NCI-H345 (cell line): ENCODE measurements at regions not wholly inside any gene's neighbourhood (a gene's known extent, or its start where the extent isn't known, plus 50 kb on each side); places are given as distances from the start of the nearest gene placed in this dataset.

Experiments
- DNase-seq: peaks from one replicate; lab custom pipeline; 2025; lab: John Stamatoyannopoulos, UW

GRCh38 chr13:66071029-66071428 is 1159.1 kb downstream of the PCDH9 start:
- no peak for DNase-seq

GRCh38 chr13:66069570-66069969 is 1160.6 kb downstream of the PCDH9 start:
- DNase-seq: no peak

- no peak for DNase-seq
Observed at GRCh38 chr13:66068683-66069082, 1161.5 kb downstream of the PCDH9 start.

DNA sequence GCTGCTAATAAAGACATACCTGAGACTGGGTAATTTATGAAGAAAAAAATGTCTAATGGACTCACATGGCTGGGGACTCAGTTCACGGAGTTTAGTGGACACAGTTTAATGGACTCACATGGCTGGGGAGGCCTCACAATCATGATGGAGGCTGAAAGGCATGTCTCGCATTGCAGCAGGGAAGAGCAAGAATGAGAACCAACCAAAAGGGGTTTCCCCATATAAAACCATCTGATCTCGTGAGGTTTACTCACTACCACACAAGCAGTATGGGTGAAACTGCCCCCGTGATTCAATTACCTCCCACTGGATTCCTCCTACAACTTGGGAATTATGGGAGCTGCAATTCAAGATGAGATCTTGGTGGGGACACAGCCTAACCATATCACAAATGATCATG is 1181.2 kb downstream of the PCDH9 start:
- DNase-seq: no peak

- DNase-seq: no peak
Observed at GRCh38 chr13:66040506-66040905, 1189.6 kb downstream of the PCDH9 start.

DNA sequence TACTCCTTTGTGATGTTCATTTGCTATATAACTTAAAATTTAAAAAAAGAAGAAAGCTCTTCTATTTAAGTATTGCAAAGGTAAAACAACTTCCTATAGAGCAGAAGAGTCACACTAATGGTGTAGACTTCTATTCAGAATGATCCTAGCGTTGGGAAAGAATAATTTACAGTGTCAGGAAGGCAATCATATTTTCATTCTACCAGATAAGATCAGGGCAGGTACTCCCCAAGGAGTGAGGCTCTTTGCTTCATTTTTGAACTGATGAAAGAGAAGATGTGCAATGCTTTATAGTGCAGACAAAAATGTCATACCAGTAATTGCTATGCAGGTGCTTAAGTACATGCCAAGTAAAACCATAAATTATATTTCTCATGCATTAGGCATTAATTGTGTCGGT is 1193.0 kb downstream of the PCDH9 start:
- DNase-seq: no peak

DNA sequence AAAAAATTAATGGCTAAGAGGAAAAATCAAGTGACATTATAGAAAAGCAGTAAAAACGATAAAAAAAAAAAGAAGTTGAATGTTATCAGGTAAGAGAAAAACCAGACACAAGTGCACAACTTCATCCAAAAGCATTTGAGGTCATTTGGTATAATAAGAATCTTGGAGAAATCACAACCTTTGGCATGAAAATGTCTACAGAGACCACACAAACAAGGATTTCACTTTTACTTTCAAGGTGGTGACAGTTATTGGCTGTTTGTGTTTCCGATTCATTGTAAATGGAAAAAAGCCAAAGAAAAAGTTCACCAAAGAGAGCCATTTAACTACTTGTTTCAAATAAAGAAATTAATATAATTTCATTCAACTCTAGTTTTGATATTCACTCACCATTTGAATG is 1193.5 kb downstream of the PCDH9 start:
- DNase-seq: no peak

DNA sequence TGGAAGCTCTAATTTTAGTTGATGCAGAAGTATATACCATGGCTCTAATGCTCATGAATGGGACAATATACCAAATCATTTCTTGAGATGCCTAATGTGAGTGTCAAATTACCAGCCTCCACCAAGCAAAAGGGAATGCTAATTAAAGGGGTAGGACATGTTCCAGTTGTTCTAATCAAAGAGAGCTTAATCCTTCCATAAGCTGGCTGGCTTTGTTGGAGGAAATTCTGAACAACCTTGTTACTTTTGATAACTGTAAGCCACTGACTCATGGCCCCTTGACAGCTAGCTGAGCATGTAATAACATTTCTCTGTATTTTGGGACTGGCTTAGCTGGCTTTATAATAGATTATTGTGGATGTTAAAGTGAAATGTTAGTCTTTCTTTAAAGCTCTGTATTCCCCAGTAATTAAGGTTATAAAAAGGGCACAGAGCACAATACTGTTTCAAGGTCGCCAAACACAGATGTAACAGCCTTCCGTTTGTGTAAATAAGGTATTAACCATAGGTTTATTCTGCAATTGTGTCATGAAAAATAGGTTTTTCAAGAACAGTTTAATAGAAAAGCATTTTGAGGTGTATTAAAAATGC is 1194.0 kb downstream of the PCDH9 start:
- DNase-seq: no peak

DNA sequence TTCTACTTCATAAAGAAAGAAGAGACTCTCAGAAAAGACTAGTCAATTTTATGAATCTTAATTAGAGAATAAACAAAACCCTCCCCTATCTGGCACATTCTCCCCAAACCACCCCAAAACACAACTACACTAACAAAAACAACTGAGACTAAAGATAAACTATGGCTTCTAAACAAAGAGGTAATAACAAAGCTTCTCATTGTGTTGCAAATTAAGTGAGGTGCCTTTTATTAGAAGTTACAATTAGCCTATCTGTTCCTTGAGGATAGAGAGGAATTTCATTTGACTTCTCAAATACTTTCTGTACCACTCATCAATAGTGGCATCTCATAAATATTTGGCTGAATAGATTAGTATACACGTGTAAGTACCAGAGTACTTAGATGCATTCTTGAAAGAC is 1196.2 kb downstream of the PCDH9 start:
- no peak for DNase-seq

- DNase-seq: no peak
Observed at GRCh38 chr13:66021846-66022245, 1208.3 kb downstream of the PCDH9 start.

DNA sequence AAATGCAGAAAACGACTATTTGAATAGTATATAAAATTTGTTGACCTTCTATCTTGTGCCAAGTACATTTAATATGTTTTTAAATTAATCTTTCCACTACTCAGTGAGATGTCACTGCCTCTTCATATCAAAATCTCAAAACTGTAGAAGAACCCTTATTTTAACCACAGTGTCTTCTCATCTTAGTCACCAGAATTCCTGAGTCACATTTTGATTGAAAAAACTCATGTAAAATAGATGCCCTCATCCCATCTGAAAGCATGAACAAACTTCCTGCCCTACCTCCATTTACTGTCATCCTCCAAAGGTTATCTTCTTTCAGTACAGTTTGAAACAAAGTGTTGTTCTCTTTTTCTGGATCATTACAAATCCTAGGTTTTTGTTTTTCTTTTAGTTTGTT is 1215.4 kb downstream of the PCDH9 start:
- DNase-seq: no peak

GRCh38 chr13:66009241-66009640 is 1220.9 kb downstream of the PCDH9 start:
- DNase-seq: no peak

- no peak for DNase-seq
Observed at GRCh38 chr13:66003558-66003957, 1226.6 kb downstream of the PCDH9 start.

DNA sequence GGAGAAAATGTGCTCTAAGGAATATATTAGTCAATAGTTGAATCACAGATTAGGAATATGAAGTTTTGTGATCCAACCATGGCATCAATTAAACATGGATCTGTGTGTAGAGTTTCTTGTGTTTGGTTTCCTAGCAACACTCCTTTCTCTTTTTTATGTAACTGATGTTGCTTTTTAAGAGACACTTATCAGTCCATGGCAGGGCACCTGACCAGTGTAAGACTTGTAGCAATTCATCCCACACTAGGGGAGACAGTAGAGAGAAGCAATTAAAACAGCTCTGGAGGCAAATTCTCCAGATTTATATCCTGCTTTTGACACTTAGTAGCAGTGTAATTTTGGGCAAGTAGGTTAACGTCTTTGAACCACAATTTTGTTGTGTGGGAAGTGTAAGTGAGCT is 1229.0 kb downstream of the PCDH9 start:
- DNase-seq: peak; percentile 4

- DNase-seq: no peak
Observed at GRCh38 chr13:65999411-65999810, 1230.7 kb downstream of the PCDH9 start.

DNA sequence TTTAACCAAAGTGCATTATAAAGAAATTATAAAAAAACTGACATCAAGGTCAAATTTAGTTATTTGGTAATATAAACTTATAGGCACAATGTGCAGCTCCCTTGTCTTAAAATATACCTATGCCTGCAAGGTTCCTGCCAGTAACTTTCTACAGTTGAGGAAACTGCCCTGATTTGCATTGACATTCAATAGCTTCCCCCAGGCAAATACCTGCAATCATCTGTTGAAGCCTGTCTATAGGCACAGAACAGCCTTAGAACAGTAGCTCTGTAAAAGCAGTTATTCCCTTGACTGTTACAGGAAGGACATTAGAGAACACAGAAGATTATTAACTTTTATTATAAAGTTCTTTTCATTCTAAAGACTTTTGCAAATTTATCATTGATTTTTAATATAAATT is 1239.5 kb downstream of the PCDH9 start:
- DNase-seq: no peak

- DNase-seq: no peak
Observed at GRCh38 chr13:65985612-65986011, 1244.5 kb downstream of the PCDH9 start.

GRCh38 chr13:65977525-65977924 is 1252.6 kb downstream of the PCDH9 start:
- no peak for DNase-seq

DNA sequence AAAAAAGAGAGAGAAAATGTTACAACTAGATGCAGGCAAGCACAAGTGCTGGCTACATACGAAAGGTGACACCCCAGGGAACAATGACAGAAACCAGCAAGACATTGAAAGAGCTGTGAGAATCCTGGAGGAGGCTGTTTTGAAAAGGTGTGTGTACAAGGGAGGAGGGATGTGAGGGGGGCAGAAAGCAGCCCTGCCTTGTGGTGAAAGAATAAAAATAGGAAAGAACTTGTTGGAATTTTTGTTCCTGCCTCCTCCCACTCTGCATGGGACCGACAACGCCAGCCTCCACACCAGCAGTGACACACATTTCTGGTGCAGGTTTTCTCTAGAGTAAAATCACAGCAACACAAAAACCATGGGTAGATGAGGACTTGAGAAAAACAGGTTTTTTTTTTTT is 1258.6 kb downstream of the PCDH9 start:
- no peak for DNase-seq

DNA sequence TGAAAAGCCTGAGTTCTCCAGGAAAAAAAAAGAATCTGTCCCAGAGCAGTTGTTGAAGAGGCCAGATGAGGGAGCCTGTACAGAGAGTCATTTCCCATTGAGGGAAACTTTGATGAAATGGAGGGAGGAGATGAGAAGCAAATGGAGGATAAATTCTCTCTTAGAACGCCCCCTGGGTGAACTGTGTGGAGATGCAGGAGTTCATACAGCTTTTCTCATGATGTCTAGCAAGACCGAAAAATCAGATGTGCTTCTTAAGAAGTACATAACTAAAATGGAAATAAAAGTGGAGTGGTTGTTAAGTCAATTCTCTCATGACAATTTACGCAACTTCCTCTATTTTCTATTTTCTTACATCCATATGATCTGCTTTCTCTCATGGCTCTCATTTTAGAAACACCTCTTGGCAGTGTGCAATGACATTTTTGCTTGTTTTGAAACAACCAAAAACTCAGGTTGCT is 1263.1 kb downstream of the PCDH9 start:
- DNase-seq: no peak

DNA sequence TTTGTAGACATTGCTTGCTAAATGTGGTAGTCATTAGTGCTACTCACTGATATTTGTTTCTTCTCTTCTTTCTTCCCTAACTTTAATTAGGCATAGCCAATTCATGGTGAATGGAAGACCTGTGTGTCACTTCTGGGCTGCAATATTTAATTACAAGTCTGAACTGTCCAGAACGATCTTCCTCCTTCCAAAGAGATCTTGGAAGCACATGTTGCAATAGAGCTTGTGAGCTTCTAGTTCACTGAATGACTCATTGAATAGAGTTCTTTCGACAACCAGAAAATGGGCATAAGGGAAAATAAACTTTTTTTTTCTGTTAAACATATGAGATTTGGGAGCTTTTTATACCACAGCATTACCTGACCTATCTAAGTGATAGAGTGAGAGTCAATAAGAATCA is 1264.6 kb downstream of the PCDH9 start:
- DNase-seq: no peak

DNA sequence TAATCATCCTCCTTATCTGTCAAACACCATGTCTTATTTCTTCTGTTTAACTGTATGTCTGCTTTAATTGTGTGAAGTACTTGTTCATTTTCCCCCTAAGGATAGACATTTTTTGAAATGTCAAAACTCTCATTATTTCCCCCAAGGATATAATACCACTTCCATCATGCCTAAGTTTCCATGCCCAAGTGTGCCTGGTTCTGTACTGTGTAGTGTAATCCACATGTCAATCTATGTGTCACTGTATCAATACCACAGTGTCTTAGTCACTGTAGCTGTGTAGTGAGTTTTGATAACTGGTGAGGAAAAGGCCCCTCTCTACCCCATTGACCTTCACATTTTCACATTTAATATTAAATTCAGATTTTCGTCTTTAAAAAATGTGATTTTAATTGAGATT is 1265.5 kb downstream of the PCDH9 start:
- no peak for DNase-seq

GRCh38 chr13:65959305-65959704 is 1270.8 kb downstream of the PCDH9 start:
- no peak for DNase-seq

DNA sequence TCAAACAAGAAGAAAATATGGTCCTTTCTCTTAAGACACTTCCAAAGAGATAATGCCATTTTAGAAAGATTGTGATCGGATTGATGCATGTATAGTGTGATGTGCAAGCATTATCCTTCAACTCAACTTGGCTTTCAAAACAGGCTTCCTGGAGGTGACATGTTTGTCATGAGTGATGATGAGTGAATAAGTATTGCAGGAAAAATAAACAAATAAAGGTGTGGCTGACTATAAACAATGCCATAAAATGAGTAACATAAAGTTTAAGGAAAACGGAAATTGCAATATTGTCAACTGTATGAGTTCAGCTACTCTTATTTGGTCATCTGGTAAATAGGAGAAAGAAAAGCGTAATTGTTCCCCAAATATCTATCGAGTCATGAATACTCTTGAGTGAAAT is 1283.7 kb downstream of the PCDH9 start:
- DNase-seq: no peak

DNA sequence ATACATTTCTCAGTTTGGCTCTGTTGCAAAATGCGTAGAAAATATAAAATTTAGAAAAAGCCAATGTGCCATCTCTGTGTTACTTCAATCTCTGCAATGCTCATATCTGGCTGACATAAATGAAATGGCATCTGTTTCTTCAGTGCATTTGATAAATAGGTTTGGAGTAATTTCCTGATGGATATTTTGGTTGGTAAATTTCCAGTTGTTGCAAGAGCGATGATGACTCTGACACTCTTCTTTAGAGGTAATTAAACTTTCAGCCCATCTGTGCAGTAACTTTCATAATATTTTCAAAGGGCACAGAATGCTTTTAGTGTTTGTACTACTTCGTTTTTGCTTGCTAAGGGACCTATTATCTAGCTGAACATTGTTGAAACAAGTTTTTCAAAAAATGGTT is 1286.4 kb downstream of the PCDH9 start:
- DNase-seq: no peak
